MM.1S (cell line): ENCODE measurements at regions not wholly inside any gene's neighbourhood (a gene's known extent, or its start where the extent isn't known, plus 50 kb on each side); places are given as distances from the start of the nearest gene placed in this dataset.

Source experiments
- CTCF ChIP-seq: fragments of 300-600 bp; sonication (generic); IDR thresholded peaks from 2 replicates; pipeline ENCODE4 v1.5.1; 2016; ENCODE audit warnings: antibody characterized with exemption, low read length, mixed read lengths
- EZH2 ChIP-seq: fragments of 300-600 bp; sonication (generic); optimal IDR thresholded peaks from 2 replicates; pipeline ENCODE3; 2017; ENCODE audit warnings: low read depth, mild to moderate bottlenecking, antibody characterized with exemption, low read length, mixed read lengths

- TF ChIP-seq CTCF (no peak), EZH2 (no peak)
Measured at GRCh38 chr1:101437800-101438199, 201.0 kb downstream of the S1PR1 start.
